CD8-positive, alpha-beta memory T cell (primary cell): ENCODE measurements at regions not wholly inside any gene's neighbourhood (a gene's known extent, or its start where the extent isn't known, plus 50 kb on each side); places are given as distances from the start of the nearest gene placed in this dataset.

Source experiments
- CTCF ChIA-PET: fragments of 350-600 bp; sonication (Branson Sonifier 250); formaldehyde crosslinking; loops from one replicate; lab custom pipeline; 2021; ENCODE audit warnings: antibody characterized with exemption; lab: Charles Lee
- POLR2A ChIA-PET: fragments of 350-600 bp; sonication (Branson Sonifier 250); formaldehyde crosslinking; loops from one replicate; lab custom pipeline; 2021; ENCODE audit warnings: antibody characterized with exemption; lab: Charles Lee
- DNase-seq, 5 donors: peaks; one replicate each; pipeline versions ENCODE4 v3.0.0 to v3.0.0-alpha.2; 2020 to 2022; ENCODE audit warnings: mixed read lengths in 1 of 5
- H3K27ac ChIP-seq: one replicate; pipeline ENCODE4 v1.7.0; 2013; ENCODE audit warnings: low read depth, mild to moderate bottlenecking, low read length, moderate library complexity
- H3K27me3 ChIP-seq: 2 replicates; pipeline ENCODE4 v1.7.0; 2013; ENCODE audit warnings: low read length, mild to moderate bottlenecking; ENCODE audit not compliant: insufficient read depth, poor library complexity, severe bottlenecking
- H3K36me3 ChIP-seq: 2 replicates; pipeline ENCODE4 v1.7.0; 2013; ENCODE audit warnings: mild to moderate bottlenecking, low read length, moderate library complexity; ENCODE audit not compliant: insufficient read depth
- H3K4me1 ChIP-seq: 2 replicates; pipeline ENCODE4 v1.7.0; 2013; ENCODE audit warnings: mild to moderate bottlenecking, low read length, moderate library complexity; ENCODE audit not compliant: insufficient read depth
- H3K4me3 ChIP-seq: 2 replicates; pipeline ENCODE4 v1.7.0; 2013; ENCODE audit warnings: mild to moderate bottlenecking, low read length
- H3K9me3 ChIP-seq: 2 replicates; pipeline ENCODE4 v1.7.0; 2013; ENCODE audit warnings: mild to moderate bottlenecking, low read length
- H3K27ac Mint-ChIP-seq, 8 donors: one replicate each; pipeline ENCODE4 v1.8.0; 2020 to 2021; ENCODE audit warnings: mixed read lengths in 8 of 8, mild to moderate bottlenecking in 6 of 8, inconsistent platforms in 3 of 8, moderate library complexity in 3 of 8
- H3K27me3 Mint-ChIP-seq, 2 donors: one replicate each; pipeline ENCODE4 v1.8.0; 2020 to 2021; ENCODE audit warnings: mixed read lengths in 2 of 2, mild to moderate bottlenecking in 1 of 2, moderate library complexity in 1 of 2
- H3K36me3 Mint-ChIP-seq, 3 donors: one replicate each; pipeline ENCODE4 v1.8.0; 2020 to 2021; ENCODE audit warnings: mixed read lengths in 3 of 3, inconsistent platforms in 1 of 3, mild to moderate bottlenecking in 1 of 3
- H3K4me1 Mint-ChIP-seq, 3 donors: one replicate each; pipeline ENCODE4 v1.8.0; 2020 to 2021; ENCODE audit warnings: mixed read lengths in 3 of 3, inconsistent platforms in 1 of 3, mild to moderate bottlenecking in 1 of 3
- H3K4me3 Mint-ChIP-seq, 7 donors: one replicate each; pipeline ENCODE4 v1.8.0; 2020 to 2021; ENCODE audit warnings: mixed read lengths in 7 of 7, mild to moderate bottlenecking in 6 of 7, moderate library complexity in 4 of 7, inconsistent platforms in 2 of 7
- H3K9me3 Mint-ChIP-seq, 5 donors: one replicate each; pipeline ENCODE4 v1.8.0; 2020 to 2022; ENCODE audit warnings: mixed read lengths in 5 of 5, mild to moderate bottlenecking in 3 of 5, moderate library complexity in 2 of 5, inconsistent platforms in 1 of 5

DNA sequence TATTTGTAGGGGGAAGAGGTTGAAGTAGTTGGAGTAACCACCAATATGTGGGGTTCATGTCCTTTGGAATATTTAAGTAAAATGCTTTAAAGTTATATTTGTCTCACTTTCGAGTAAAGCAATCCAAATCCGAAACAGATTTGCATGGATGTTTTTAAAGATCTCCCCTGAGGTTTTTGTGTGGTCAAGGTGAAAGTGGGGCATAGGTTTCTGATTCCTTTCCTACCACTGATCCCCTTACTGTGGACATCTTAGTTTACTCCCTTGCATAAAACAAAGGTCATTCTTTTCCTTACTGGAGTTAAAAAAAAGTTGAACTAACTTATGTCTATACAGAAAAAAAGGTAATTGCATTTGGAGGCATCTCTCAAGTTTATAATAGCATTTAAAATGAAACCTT is 71.9 kb upstream of the PHOX2B start:
- DNase-seq, result no peak
- Histone ChIP-seq H3K4me3 (no peak overlapping the region), H3K36me3 (no peaks in the 10 kb centered on the region), H3K4me1 (no peaks in the 10 kb centered on the region), H3K27ac (no peak overlapping the region), H3K27me3 (no peaks in the 10 kb centered on the region), H3K9me3 (no peaks in the 10 kb centered on the region)
- Mint-ChIP-seq H3K27ac (no peak overlapping the region), H3K27me3 (peaks cover 3 to 26% of the 10 kb centered on the region in 2 donors), H3K4me1 (no peaks in the 10 kb centered on the region), H3K36me3 (no peaks in the 10 kb centered on the region), H3K4me3 (no peak overlapping the region), H3K9me3 (peaks cover 0 to 2% (median 0%) of the 10 kb centered on the region in 5 donors)
- CTCF ChIA-PET, result no interaction called here
- POLR2A ChIA-PET, result no interaction called here

DNA sequence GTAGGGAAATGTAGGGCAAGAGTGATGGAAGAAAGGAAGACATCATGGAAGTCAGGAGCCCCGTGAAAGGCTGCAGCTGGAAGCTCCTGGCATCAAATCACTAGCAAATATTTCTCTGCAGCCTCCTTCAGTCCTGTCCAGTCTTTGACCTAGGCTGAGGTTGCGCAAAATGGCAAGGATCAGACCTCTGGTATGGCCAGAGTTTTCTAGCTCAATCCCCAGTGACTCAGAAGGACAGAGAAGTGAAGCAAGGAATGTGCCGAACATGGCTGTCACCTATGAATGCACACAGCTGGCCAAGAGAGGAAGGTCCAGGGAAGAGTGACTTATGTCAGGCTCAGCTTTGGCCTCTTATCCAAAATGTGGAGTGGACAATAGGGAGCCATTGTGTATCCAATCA is 71.1 kb upstream of the PHOX2B start:
- H3K9me3 Mint-ChIP-seq, result peaks cover 0 to 2% (median 0%) of the 10 kb centered on the region in 5 donors
- H3K36me3 ChIP-seq, result no peaks in the 10 kb centered on the region
- CTCF ChIA-PET, result no interaction called here

DNA sequence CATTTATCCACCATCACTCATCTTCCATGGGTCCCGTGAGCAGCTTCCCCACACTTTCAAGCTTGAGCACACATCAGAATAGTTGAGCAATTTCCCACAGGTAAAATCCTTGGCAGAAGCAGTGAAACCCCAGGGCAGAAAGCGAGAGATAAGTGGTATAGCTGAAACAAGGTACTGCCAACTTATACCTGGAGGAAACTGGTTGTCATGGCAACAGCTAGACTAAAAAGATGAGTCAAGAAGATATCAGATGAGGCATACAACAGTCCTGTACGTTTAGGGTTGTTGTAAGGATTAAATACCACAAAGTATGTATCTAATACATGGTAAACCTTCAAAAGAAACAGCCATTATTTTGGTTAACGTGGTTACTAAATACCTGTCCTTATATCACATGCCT is 66.9 kb upstream of the PHOX2B start:
- CTCF ChIA-PET, result no interaction called here
- Mint-ChIP-seq H3K36me3 (no peaks in the 10 kb centered on the region), H3K9me3 (peaks cover 0 to 8% (median 5%) of the 10 kb centered on the region in 5 donors), H3K4me3 (no peak overlapping the region), H3K4me1 (no peaks in the 10 kb centered on the region), H3K27ac (no peak overlapping the region), H3K27me3 (peaks cover 8 to 25% of the 10 kb centered on the region in 2 donors)
- no peaks in the 10 kb centered on the region for H3K36me3 ChIP-seq
- no peak for DNase-seq
- POLR2A ChIA-PET, result no interaction called here
- no peaks in the 10 kb centered on the region for H3K4me1 ChIP-seq
- H3K27me3 ChIP-seq, result no peaks in the 10 kb centered on the region
- H3K9me3 ChIP-seq, result no peaks in the 10 kb centered on the region
- no peak overlapping the region for H3K27ac ChIP-seq
- no peak overlapping the region for H3K4me3 ChIP-seq

More for the DNA sequence above, 71.1 kb upstream of the PHOX2B start:
- no peaks in the 10 kb centered on the region for H3K4me1 ChIP-seq
- POLR2A ChIA-PET, result no interaction called here
- peaks cover 6 to 29% of the 10 kb centered on the region in 2 donors for H3K27me3 Mint-ChIP-seq
- no peaks in the 10 kb centered on the region for H3K9me3 ChIP-seq
- H3K4me1 Mint-ChIP-seq, result no peaks in the 10 kb centered on the region
- H3K27me3 ChIP-seq, result no peaks in the 10 kb centered on the region
- H3K36me3 Mint-ChIP-seq, result no peaks in the 10 kb centered on the region
- H3K4me3 ChIP-seq, result no peak overlapping the region
- no peak overlapping the region for H3K4me3 Mint-ChIP-seq
- H3K27ac Mint-ChIP-seq, result no peak overlapping the region
- no peak overlapping the region for H3K27ac ChIP-seq
- DNase-seq, result no peak

DNA sequence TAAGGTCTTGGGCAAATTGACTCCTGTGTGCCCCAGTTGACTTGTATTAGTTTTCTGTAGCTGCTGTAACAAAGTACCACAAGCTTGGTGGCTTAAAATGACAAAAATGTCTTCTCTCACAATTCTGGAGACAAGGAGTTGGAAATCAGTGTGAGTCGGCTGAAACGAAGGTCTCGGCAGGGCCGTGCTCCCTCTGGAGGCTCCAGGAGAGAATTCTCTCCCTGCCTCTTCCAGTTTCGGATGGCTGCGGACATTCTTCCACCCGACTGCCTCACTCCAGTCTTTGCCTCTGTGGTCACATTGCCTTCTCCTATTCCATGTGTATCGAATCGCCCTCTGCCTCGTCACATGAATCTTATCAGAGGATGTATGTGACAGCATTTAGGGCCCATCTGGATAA is 66.0 kb upstream of the PHOX2B start:
- no peaks in the 10 kb centered on the region for H3K9me3 ChIP-seq
- H3K27ac ChIP-seq, result no peak overlapping the region
- no peak for DNase-seq
- H3K27ac Mint-ChIP-seq, result no peak overlapping the region
- no peaks in the 10 kb centered on the region for H3K27me3 ChIP-seq
- no peaks in the 10 kb centered on the region for H3K4me1 Mint-ChIP-seq
- H3K36me3 Mint-ChIP-seq, result no peaks in the 10 kb centered on the region
- no peak overlapping the region for H3K4me3 ChIP-seq
- POLR2A ChIA-PET, result no interaction called here
- CTCF ChIA-PET, result no interaction called here
- peaks cover 0 to 8% (median 5%) of the 10 kb centered on the region in 5 donors for H3K9me3 Mint-ChIP-seq
- H3K27me3 Mint-ChIP-seq, result peaks cover 8 to 25% of the 10 kb centered on the region in 2 donors
- no peak overlapping the region for H3K4me3 Mint-ChIP-seq
- no peaks in the 10 kb centered on the region for H3K36me3 ChIP-seq
- no peaks in the 10 kb centered on the region for H3K4me1 ChIP-seq

DNA sequence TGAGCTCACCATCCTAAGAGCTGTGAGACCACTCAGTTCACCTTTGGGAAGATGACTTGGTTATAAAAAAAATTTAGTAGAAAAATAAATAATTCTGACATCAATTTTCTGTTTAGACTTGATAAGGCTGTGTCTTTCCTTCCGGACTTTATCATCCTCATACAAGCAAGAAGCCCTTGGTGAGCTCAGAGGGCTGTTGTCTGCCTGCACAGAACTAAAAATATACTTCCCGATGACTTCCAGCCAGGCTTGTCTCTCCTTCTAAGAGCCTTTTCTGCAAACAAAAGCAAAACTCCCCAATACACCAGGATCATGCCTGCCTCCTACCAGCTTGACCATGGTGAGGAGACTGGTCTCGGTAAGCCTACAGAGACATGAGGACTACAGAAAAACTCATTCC is 58.3 kb upstream of the PHOX2B start:
- no peak overlapping the region for H3K27ac Mint-ChIP-seq
- H3K36me3 Mint-ChIP-seq, result no peaks in the 10 kb centered on the region
- Histone ChIP-seq H3K27ac (no peak overlapping the region), H3K36me3 (no peaks in the 10 kb centered on the region), H3K4me1 (no peaks in the 10 kb centered on the region), H3K9me3 (no peaks in the 10 kb centered on the region), H3K4me3 (no peak overlapping the region), H3K27me3 (no peaks in the 10 kb centered on the region)
- H3K4me3 Mint-ChIP-seq, result peak overlapping the region in 1 of 7 donors; percentile 4
- CTCF ChIA-PET, result no interaction called here
- H3K4me1 Mint-ChIP-seq, result no peaks in the 10 kb centered on the region
- no peak for DNase-seq
- POLR2A ChIA-PET, result no interaction called here
- peaks cover 0 to 3% (median 0%) of the 10 kb centered on the region in 5 donors for H3K9me3 Mint-ChIP-seq
- H3K27me3 Mint-ChIP-seq, result peaks cover 3 to 15% of the 10 kb centered on the region in 2 donors

DNA sequence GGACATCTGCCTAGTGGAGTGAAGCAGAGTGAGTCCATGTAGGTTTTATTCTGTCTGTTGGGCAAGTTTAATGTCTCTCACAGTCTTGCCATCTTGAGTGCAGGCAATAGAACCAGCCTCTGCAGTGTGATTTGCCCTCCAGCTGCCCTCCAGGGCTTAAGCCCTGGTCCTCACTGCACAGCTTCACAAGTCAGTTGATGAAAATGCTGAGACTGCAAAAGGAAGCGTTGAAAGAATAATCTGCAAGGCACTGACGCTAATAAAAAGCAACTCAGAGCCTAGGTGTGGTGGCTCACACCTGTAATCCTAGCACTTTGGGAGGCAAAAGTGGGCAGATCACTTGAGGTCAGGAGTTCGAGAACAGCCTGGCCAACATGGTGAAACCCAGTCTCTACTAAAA is 54.1 kb upstream of the PHOX2B start:
- H3K4me3 ChIP-seq, result no peak overlapping the region
- H3K9me3 Mint-ChIP-seq, result peaks cover 0 to 4% (median 0%) of the 10 kb centered on the region in 5 donors
- ChIA-PET CTCF (no interaction called here), POLR2A (no interaction called here)
- no peaks in the 10 kb centered on the region for H3K27me3 ChIP-seq
- peaks cover 0 to 17% of the 10 kb centered on the region in 2 donors for H3K27me3 Mint-ChIP-seq
- H3K4me1 Mint-ChIP-seq, result no peaks in the 10 kb centered on the region
- H3K9me3 ChIP-seq, result no peaks in the 10 kb centered on the region
- H3K36me3 Mint-ChIP-seq, result no peaks in the 10 kb centered on the region
- no peaks in the 10 kb centered on the region for H3K36me3 ChIP-seq
- H3K27ac ChIP-seq, result no peak overlapping the region
- DNase-seq, result no peak
- H3K27ac Mint-ChIP-seq, result no peak overlapping the region
- H3K4me3 Mint-ChIP-seq, result no peak overlapping the region
- no peaks in the 10 kb centered on the region for H3K4me1 ChIP-seq

DNA sequence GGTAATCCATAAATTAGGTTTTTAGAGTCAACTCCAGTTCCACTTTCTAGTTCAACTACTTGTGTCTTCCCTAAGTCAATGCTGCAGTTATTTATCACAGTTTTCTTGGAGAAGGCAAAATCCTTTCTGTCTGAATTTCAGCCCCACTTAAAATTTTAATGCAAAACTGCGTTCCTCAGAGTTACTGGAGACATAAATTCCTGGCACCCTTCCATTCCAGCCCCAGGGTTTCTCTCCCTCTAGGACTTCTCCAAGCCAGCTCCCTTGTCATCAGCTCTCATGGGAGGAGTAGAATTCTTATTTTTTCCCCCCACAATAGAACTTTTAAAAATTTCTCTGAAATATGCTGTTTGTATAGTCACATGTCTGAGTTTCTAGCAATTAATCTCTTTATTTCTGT is 50.6 kb upstream of the PHOX2B start:
- Mint-ChIP-seq H3K4me3 (no peak overlapping the region), H3K36me3 (no peaks in the 10 kb centered on the region)
- DNase-seq, result no peak

More for the DNA sequence above, 50.6 kb upstream of the PHOX2B start:
- Histone ChIP-seq H3K27ac (no peak overlapping the region), H3K4me3 (no peak overlapping the region), H3K4me1 (no peaks in the 10 kb centered on the region), H3K36me3 (no peaks in the 10 kb centered on the region), H3K9me3 (no peaks in the 10 kb centered on the region), H3K27me3 (no peaks in the 10 kb centered on the region)
- H3K4me1 Mint-ChIP-seq, result no peaks in the 10 kb centered on the region
- ChIA-PET POLR2A (no interaction called here), CTCF (no interaction called here)
- no peak overlapping the region for H3K27ac Mint-ChIP-seq
- H3K9me3 Mint-ChIP-seq, result peaks cover 0 to 4% (median 0%) of the 10 kb centered on the region in 5 donors
- peaks cover 0 to 10% of the 10 kb centered on the region in 2 donors for H3K27me3 Mint-ChIP-seq
